ENCODE measurements at regions not wholly inside any gene's neighbourhood (a gene's known extent, or its start where the extent isn't known, plus 50 kb on each side); places are given as distances from the start of the nearest gene placed in this dataset.
"Not testable (repeated sequence)": the region's sequence is repeated elsewhere in the genome, so short reads cannot be mapped to it uniquely, and the experiment has no call there.

DNA sequence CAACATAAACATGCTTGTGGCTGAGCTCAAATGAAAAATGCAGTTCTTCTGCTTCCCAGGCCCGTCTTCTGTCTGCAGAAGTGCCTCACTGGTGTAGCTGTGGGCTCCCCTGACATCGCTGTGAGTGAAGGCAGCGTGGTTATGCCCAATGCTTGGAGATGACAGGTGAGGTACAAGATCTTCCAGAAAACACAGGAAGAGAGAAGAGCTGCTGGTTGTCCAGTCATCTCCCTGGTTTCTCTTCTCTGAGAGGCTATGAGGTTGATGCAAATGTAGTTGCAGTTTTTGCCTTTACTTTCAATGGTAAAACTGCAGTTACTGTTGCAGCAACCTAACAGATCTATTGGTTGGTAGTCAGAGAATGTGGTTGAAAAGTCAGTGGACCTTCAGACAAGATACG is 223.6 kb downstream of the GATA3 start:
- in situ Hi-C loops (cut with MboI; ENCODE audit: low sequenced_read_pairs): no loop called here

DNA sequence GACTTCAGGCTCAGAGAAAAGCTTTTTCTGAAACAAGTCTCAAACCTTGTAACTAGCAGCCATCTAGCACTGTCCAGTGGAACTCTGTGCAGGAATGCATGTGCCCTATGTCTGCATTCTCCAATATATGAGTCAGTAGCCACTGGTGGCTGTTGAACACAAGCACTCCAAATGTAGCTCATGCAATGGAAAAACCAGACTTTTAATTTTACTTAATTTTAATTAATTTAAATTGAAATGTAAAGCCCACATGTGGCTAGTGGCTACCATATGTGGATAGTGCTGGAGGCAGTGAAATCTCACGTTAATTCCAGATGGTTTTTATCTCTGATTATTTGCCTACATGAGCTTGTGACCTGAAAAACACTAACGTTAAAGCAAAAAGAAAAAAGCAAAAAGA is 225.1 kb downstream of the GATA3 start:
- in situ Hi-C loops (cut with MboI; ENCODE audit: low sequenced_read_pairs): no loop called here

GRCh38 chr10:8280946-8281345 is 226.5 kb downstream of the GATA3 start:
- in situ Hi-C loops (cut with MboI; ENCODE audit: low sequenced_read_pairs): no loop called here

- in situ Hi-C loops (cut with MboI; ENCODE audit: low sequenced_read_pairs): no loop called here
These were observed 227.9 kb downstream of the GATA3 start for GRCh38 chr10:8282340-8282739.

DNA sequence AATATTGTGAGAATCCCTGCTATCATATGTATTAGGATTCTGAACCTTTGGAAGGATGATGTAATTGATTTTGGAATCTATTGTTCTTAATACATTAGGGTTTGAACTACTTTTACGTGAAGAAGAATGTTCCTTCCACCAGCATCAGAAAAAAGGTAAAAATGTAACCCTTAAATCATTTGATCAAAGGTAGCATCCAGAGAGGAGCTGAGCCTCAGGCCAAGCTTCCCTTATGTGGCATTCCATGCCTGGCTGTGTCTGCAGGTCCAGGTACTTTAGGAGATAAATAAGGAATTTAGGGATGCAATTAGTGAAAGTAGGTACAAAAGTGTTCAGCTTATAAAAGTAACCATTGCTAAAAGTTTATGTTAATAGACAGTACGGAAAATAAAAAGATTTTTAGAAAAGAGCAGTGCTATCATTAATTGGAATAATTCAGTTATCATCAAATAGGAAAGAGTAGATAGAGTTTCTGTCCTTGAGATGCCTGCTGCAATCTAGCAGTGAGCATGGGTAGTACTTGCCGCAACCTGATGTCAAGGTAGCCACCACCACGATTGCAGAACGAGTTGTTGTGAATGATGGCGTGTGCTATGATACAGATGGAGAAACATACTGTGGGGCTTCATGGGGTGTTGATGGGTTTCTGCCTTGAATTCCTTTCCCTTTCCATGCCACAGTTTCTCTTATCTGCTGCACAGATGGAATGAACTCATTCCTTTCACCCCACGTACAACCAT is 228.8 kb downstream of the GATA3 start:
- in situ Hi-C loops (cut with MboI; ENCODE audit: low sequenced_read_pairs): no loop called here

GRCh38 chr10:8283986-8284385 is 229.5 kb downstream of the GATA3 start:
- in situ Hi-C loops (cut with MboI; ENCODE audit: low sequenced_read_pairs): no loop called here

GRCh38 chr10:8285970-8286369 is 231.5 kb downstream of the GATA3 start:
- in situ Hi-C loops (cut with MboI; ENCODE audit: low sequenced_read_pairs): not testable (repeated sequence)

- in situ Hi-C loops (cut with MboI; ENCODE audit: low sequenced_read_pairs): no loop called here
These were observed 234.1 kb downstream of the GATA3 start for GRCh38 chr10:8288600-8288999.

GRCh38 chr10:8289186-8289924 is 234.9 kb downstream of the GATA3 start:
- in situ Hi-C loops (cut with MboI; ENCODE audit: low sequenced_read_pairs): no loop called here

DNA sequence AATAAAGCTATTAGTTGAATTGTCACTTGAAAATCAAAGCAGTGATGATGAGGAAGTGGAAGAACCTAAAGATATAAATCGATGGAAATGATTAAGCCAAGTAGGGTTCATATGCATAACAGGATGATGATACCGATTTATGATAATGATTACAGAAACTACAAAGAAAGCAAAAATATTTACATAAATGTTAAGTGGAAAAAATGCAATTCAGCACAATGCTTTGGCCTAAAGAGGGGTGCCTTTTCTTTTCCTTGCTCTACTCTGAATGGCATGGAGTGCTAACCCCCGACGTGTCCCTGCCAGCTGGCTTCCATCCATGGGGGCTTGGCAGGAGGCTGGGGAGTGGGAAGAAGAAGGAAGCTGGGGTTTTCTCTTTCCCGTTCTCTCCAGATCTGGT is 240.3 kb downstream of the GATA3 start:
- in situ Hi-C loops (cut with MboI; ENCODE audit: low sequenced_read_pairs): no loop called here

DNA sequence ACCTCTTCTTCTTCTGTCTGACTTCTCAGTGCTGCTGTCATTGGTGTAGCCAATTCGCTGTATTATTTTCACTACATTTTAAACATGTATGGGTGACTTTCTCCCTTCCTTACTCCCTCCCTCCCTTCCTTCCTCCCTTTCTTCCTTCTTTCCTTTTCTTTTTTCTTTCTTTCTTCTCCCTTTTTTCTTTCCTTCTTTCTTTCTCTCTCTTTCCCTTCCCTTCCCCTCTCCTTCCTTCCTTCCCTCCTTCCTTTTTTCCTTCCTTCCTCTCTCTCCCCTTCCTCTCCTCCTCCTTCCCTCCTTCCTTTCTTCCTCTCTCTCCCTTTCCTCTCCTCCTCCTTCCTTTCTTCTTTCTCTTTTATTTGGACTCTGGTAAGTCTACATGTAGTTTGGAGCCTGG is 240.8 kb downstream of the GATA3 start:
- in situ Hi-C loops (cut with MboI; ENCODE audit: low sequenced_read_pairs): no loop called here

GRCh38 chr10:8296090-8296733 is 241.7 kb downstream of the GATA3 start:
- in situ Hi-C loops (cut with MboI; ENCODE audit: low sequenced_read_pairs): no loop called here

DNA sequence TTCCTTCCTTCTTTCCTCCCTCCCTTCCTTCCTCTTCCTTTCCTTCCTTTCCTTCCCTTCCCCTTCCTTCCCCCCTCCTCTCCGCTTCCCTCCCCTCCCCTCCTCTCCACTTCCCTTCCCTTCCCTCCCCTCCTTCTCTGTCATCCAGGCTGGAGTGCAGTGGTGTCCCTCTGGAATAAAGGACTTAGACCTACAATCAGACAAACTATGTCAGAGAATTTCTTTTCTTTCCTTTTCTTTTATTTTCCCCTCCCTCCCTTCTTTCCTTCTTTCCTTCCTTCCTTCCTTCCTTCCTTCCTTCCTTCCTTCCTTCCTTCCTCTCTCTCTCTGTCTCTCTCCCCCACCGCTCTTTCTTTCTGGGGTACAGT is 242.2 kb downstream of the GATA3 start:
- in situ Hi-C loops (cut with MboI; ENCODE audit: low sequenced_read_pairs): no loop called here

DNA sequence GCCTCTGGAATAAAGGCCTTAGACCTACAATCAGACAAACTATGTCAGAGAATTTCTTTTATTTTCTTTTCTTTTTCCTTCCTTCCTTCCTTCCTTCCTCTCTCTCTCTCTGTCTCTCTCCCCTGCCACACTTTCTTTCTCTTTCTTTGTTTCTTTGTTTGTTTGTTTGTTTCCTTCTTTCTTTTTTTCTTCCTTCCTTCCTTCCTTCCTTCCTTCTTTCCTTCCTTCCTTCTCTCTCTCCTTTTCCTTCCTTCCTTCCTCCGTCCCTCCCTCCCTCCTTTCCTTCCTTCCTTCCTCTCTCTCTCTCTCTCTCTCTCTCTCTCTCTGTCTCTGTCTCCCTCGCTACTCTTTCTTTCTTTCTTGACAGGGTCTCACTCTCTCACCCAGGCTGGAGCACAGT is 242.6 kb downstream of the GATA3 start:
- in situ Hi-C loops (cut with MboI; ENCODE audit: low sequenced_read_pairs): no loop called here

DNA sequence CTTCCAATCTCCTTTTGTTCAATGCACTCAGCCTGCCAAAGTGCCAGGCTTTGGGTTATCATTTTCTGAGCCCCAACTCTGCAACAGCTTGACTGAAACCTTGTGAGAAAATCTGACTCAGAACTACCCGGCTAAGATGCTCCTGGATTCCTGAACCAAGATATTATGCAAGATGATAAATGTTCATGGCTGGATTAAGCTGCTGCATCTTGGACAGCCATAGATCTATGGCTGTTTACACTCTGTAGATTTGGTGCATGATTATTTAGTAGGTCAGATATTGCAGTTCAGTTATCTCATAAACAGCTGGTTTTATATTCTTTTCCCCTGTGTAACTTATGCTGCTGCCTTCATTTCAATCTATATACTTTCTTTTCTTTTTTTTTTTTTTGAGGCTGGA is 243.5 kb downstream of the GATA3 start:
- in situ Hi-C loops (cut with MboI; ENCODE audit: low sequenced_read_pairs): no loop called here

DNA sequence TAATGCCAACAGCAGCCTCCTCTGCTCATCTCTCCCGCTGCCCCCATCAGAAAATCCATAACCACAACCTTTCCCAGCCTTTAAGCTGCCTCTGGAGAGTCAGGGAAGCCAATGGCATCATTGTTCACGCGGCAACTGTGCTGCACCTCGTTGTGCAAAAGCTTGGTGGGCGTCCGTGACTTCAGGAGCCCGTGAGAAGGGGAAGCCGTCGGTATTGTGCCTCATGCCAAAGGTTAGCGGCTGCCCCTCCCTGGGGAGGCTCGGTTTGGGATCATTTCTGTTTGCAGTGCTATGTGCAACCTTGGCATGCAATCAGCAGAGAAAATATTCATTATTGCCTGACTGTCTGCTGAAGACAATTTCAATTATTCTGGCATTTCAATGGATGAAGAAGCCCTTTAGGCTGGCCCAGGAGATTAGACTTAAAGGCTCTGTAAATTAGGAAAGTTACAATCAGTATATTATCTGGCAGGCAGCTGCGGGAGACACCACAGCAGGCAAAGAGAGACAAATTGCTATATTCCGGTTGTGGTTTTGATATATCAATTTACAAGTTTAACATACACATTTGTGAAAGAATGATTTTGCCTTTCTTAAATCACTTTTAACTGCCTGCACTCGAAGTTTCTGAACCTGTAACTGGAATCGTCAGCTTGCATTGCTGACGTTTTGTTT is 244.5 kb downstream of the GATA3 start:
- in situ Hi-C loops (cut with MboI; ENCODE audit: low sequenced_read_pairs): no loop called here

- in situ Hi-C loops (cut with MboI; ENCODE audit: low sequenced_read_pairs): no loop called here
These were observed 246.4 kb downstream of the GATA3 start for GRCh38 chr10:8300925-8301324.

DNA sequence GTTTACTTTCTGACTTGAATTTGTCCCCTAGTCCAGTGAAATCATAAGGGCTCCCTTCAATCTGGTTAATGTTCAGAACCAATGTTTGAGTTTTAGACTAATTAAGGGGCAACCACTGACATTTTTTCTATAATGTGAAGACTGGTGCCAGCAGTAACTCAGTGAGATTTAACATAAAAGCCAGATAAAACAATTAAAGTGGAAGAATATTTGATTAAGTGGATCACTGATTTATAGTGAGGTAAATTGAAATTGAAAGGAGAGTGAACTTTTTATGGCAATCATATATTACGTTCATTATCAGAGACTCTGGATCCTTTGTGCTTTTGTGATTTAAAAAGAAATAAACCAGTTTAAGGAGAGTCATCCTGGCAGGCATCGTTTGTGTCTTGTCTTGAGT is 246.8 kb downstream of the GATA3 start:
- in situ Hi-C loops (cut with MboI; ENCODE audit: low sequenced_read_pairs): no loop called here

GRCh38 chr10:8301831-8302230 is 247.3 kb downstream of the GATA3 start:
- in situ Hi-C loops (cut with MboI; ENCODE audit: low sequenced_read_pairs): no loop called here

DNA sequence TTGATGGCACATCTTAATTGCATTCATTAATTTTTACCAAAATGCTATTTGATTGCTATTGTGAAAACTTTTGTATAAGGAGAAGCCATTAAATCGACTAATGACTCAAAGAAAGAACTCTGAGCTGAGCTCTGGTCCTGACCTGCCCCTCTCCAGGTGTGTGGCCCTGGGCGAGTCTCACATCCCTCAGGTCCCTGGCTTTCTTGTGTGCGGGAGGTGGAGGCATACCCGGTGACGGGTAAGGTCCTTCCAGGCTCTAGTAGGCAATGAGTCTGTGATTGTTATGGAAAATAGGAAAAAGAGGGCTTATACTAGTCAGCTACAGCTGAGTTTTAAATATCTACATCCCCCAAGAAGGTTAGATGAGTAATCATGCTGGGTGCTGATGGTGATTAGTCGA is 248.1 kb downstream of the GATA3 start:
- in situ Hi-C loops (cut with MboI; ENCODE audit: low sequenced_read_pairs): no loop called here

DNA sequence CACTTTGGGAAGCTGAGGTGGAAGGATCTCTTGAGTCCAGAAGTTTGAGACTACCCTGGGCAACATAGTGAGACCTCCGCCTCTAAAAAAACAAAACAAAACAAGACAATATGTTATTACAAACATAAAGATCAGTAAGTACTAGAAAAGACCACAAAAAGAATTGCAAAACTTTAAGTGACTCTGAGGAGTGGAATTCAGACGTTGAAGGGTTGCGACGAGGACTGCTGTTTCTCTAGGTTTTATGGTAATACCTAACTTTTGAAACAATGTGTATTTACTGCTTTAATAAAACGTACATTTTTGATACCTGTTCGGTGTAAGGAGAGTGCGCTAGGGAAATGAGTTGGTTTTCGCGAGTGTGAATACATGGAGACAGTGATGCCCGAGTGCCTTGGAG is 250.4 kb downstream of the GATA3 start:
- in situ Hi-C loops (cut with MboI; ENCODE audit: low sequenced_read_pairs): no loop called here

Measured in HL-60/S4 treated with retinoic acid at 250 ng/mL for 4 days and 3 days (cell line).